Endothelial cell of umbilical vein (primary cell): ENCODE measurements at regions not wholly inside any gene's neighbourhood (a gene's known extent, or its start where the extent isn't known, plus 50 kb on each side); places are given as distances from the start of the nearest gene placed in this dataset.

Experiments
- CTCF ChIP-seq, 2 donors: IDR thresholded peaks; 1 replicate in 1 of 2; 2 replicates in 1 of 2; pipeline ENCODE4 v1.5.1; 2011; ENCODE audit warnings: low read length in 2 of 2, mild to moderate bottlenecking in 2 of 2, moderate library complexity in 2 of 2, control low read depth in 1 of 2, inconsistent platforms in 1 of 2, low read depth in 1 of 2; ENCODE audit not compliant: insufficient read depth in 1 of 2; ENCODE audit errors: extremely low read depth in 1 of 2
- EZH2 ChIP-seq: IDR thresholded peaks from 2 replicates; pipeline ENCODE4 v1.6.1; 2012; ENCODE audit warnings: borderline replicate concordance, low read depth, mild to moderate bottlenecking, moderate library complexity, low read length, inconsistent platforms; ENCODE audit not compliant: severe bottlenecking
- FOS ChIP-seq: IDR thresholded peaks from 2 replicates; pipeline ENCODE4 v1.6.1; 2011; ENCODE audit warnings: mild to moderate bottlenecking, low read length, moderate library complexity, borderline replicate concordance; ENCODE audit not compliant: insufficient read depth
- GATA2 ChIP-seq: IDR thresholded peaks from 2 replicates; pipeline ENCODE4 v1.7.0; 2011; ENCODE audit warnings: low read depth, mild to moderate bottlenecking, moderate library complexity, mixed read lengths, low read length; ENCODE audit not compliant: insufficient read length, insufficient read depth
- POLR2A ChIP-seq: IDR thresholded peaks from 2 replicates; pipeline ENCODE4 v1.6.1; 2012; ENCODE audit warnings: low read depth, mild to moderate bottlenecking, control low read depth, low read length
- POLR2AphosphoS5 ChIP-seq: IDR thresholded peaks from 2 replicates; pipeline ENCODE4 v1.6.1; 2012; ENCODE audit warnings: low read depth, mild to moderate bottlenecking, control low read depth, low read length, moderate library complexity; ENCODE audit not compliant: insufficient read depth
- TF ChIP-seq, protein P1 (sequence below): IDR thresholded peaks from 2 replicates; pipeline ENCODE4 v1.6.1; 2011; ENCODE audit not compliant: insufficient read depth, insufficient read length

DNA sequence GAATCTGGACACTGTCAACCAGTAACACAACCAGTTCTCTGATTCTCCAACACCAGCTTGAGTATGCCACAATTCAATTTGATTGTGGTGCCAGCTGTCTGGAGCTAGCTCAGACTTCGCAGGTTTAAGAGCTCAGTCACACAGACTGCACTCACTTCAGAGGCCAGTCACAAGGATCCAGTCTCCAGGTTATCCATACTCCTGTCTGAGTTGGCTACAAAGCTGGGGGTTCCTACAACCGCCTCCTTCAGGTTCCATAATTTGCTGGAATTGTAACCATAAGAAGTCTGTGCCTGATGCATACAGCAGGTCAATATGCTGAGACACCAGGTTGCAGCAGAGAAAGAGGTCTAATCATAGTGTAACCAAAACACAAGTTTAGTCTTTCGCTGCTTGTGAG lies 70.5 kb upstream of the CPSF6 start:
- TF ChIP-seq CTCF (IDR thresholded peaks at IDR 0.05; ENCODE audit: extremely low read depth in 1 of 2, insufficient read depth in 1 of 2, low read depth in 1 of 2, low read length in 2 of 2) (no peak), POLR2A (no peak), FOS (no peak), POLR2AphosphoS5 (no peak), EZH2 (no peak), GATA2 (no peak)
- TF ChIP-seq, protein P1, sequence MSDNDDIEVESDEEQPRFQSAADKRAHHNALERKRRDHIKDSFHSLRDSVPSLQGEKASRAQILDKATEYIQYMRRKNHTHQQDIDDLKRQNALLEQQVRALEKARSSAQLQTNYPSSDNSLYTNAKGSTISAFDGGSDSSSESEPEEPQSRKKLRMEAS = no peak
